GM19328 (cell line): ENCODE measurements at regions not wholly inside any gene's neighbourhood (a gene's known extent, or its start where the extent isn't known, plus 50 kb on each side); places are given as distances from the start of the nearest gene placed in this dataset.

Source experiments
- ATAC-seq: cut with Tn5 transposase; IDR thresholded peaks from one replicate; pipeline ENCODE4 v1.9.1; 2021; ENCODE audit warnings: mild to moderate bottlenecking, moderate library complexity; ENCODE audit not compliant: unreplicated experiment

DNA sequence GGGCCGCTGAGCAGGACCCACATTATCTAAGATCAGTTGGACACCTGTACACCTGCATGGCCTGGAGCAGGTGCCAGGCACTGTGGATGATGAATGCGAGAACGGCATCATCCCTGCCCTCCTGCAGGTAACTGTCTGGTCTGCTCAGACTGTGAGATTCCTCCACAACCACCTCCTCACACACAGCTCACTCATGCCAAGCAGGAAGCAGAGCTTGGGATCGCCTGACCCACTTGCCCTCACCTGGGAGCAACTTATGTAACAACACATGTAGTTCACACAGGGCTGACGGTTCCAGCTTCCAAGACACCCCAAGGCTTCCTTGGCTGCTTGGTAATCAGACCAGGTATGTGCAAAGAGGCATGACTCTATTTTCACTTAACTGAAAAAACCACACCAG is 359.2 kb downstream of the PREX1 start:
- ATAC-seq, result no peak

DNA sequence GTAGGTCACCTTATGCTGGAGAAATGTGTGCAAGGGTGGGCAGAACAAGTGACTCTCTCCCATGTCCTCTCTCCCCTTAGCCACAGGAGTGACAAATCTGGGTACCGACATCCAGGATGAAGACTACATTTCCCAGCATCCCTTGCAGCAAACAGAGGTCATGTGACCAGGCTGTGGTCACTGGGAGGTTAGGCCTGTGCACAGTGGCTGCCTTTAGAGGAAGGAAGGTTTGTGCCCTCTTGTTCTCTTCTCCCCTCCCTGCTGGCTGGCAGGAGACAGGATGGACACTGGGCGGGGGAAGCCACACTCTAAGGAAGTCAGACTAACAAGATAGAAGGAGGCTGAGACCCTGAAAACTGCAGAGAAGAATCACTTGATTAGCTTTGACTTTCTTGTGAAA is 360.2 kb downstream of the PREX1 start:
- no peak for ATAC-seq

DNA sequence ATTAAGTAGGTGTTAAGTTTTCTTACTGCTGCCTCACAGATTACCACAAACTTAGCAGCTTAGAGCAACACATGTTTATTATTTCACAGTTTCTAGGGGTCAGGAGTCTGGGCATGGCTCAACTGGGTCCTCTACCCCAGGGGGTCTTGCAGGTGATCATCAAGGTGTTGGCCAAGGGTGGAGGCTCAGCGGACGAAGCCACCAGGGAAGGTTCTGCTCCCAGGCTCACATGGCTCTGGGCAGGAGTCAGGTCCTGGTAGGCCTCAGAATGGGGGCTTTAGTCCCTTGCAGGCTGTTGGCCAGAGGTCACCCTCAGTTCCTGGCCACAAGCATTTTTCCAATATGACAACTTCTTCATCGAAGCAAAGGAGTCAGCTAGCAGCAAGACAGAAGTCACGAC is 362.5 kb downstream of the PREX1 start:
- no peak for ATAC-seq

DNA sequence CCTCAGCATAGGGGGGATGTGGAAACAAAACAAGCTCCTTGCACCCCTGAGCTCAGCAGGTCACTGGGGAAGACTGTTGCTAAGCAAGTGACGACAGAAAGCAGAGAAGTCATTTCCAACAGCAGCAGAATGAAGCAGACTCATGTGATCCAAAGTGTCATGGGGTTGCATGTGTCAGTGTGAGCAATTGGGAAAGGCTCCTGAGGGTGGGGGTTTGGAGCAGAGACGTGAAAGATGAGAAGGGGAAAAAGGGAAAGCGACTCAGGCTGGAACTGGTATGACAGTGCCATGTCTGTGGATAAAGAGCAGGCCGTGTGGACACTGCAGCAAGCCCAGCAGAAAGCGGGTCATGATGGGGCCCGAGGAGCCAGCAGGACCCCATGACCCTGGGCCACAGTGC is 363.9 kb downstream of the PREX1 start:
- no peak for ATAC-seq

DNA sequence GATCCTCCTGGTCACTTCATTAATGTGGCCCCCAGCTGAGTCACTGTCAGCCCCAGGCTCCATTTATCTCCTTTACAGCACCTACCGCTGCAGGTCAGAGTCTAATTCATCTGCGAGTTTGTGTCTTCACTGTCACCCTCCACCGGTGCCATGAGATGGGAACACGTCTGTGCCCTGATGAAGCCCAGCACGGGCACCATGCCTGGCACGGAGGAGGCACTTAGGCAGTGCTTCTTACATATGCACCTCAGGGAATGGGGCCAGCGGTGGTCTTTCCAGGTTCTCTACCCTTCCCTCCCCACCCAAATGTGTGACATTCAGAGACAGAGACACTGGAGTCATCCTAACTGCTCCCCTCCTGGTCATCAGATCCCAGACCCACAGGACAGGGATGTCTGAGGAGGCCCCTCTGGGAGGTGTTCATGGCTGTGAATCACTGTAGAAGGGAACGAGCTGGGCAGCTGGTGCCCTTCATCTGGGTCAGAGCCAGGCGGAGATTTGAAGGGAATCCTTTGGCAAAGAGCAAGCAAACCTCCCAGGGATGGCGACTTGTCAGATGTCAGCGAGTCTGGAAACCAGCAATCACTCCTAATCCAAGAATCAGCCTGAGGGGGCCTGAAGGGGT is 364.6 kb downstream of the PREX1 start:
- no peak for ATAC-seq

DNA sequence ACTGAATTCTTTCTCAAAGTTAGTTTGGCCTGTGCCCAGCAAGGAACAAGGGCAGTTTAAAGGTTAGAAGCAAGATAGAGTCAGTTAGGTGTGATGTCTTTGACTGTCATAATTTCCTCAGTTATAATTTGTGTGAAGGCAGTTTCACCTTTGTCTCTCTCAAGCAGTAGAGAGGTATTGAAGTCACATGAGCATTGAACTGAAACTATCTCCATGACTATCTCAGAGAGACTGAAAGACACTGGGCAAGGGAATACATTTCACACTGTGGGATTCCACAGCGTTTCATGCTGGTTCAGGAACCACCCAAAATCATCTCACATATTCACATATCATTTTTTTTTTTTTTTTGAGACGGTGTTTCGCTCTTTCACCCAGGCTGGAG is 366.1 kb downstream of the PREX1 start:
- no peak for ATAC-seq

DNA sequence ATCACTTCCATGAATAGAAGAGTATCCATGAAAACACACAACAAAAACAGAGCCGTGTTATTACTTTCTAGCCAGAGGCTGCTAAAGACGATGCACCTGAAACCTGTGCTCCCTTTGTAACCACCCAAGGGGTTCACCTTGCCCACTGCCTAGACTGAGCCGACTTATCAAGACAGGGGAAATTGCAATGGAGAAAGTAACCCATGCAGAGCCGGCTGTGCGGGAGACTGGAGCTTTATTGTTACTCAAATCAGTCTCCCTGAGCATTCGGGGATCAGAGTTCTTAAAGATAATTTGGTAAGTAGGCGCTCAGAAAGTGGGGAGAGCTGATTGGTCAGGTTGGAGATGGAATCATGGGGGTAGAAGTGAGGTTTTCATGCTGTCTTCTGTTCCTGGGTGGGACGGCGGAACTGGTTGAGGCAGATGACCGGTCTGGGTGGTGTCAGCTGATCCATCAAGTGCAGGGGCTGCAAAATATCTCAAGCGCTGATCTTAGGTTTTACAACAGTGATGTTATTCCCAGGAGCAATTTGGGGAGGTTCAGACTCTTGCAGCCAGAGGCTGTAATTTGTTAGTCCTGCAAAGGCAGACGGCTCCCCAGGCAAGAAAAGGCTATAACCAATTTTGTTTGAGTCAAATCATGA is 366.6 kb downstream of the PREX1 start:
- no peak for ATAC-seq

DNA sequence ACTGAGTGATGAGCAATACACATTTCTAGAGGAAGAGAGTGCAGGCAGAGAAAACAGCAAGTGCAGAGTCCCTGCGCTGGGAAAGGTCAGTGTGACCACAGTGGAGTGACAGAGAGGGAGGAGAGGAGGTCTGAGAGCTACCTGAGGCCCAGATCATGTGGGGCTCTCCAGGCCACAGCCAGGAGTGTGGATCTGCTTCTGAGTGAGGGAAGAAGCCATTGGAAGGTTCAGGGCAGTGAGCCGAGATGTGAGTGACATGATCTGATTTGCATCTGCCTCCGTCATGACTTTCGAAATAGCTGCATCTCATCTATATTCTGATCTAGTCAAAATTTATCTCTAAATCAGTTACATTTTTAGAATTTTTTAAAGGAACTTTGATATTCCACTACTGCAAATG is 367.1 kb downstream of the PREX1 start:
- no peak for ATAC-seq

DNA sequence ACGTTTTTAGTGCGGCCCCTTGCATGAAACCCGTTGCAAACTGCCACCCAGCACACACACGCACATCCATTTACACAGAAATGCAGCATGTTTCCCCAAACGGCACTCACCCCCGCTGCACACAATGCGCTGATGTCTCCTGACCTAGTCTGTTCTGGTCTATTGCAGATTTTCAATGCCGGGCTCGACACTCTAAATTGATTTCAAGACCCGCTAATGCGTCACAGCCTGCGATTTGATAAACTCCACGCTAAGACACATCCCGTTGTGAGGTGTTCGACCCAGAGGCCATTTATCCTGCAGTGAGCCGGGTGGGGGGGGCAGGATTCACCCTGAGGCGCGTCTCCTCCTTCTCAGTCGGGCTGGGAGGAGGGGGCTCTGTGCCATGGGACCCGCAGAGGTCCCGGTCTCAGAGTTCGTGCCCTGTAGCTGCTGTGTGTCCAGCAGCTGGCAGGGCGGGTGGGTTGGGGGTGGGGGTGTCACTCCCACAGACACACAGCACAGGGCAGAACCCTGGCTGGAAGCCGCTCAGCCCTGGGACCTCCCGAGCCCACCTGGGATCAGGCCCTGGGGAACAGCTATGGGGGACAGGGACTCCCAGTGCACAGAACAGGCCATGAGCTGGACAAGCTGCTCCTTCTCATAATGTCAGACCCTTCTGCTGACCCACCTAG is 367.9 kb downstream of the PREX1 start:
- ATAC-seq, result no peak

DNA sequence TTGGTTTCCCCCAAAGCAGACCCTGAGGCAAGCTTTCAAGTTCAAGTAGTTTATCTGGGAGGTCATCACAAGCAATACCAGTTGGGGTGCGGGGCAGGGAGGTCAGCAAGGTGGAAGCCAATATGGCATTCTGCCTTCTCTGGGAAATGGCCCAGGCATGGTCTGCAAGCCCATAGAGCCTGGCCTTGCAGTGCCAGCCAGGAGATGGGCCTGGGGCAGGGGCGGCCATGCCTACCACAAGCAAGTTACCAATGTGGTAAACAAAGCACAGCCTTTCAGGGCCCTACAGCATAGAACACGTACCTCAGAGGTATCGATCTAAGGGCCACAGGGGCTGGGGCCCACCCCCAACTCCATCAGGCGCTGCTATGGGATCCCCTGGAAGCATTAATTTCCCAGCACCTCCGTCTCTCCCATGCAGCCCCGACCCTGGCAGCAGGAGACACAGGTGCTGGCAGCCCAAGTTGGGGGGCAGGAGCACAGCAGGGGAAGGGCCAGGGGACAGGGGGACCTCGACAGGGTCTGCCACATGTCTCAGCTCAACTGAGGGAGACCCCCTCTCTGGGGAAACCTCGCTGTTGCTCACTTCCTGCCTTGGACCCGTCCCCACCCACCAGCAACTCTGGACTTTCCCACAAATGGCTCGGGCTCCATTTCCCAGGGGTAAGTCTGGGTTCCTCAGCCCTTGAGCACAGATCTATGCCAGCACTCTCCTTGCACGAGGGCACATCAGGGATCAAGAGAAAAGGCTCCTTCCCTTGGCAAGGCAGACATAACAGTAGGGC is 369.0 kb downstream of the PREX1 start:
- no peak for ATAC-seq

DNA sequence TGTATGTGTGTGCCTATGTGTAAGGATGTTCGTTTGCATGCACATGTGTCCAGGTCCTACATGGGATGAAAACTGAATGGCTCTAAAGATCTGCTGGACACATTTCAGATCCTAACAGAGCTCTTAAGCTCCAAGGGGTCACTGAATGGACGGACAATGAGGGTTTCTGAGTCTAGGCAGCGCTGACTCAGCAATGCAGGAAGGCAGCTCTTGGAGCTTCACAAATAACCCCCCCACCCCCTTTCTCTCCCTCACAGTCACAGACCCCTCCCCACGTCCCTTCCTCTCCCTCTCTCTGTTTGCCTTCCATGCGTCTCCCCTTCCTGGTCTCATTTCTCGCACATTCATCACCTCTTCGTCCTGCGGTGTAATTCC is 369.8 kb downstream of the PREX1 start:
- no peak for ATAC-seq

DNA sequence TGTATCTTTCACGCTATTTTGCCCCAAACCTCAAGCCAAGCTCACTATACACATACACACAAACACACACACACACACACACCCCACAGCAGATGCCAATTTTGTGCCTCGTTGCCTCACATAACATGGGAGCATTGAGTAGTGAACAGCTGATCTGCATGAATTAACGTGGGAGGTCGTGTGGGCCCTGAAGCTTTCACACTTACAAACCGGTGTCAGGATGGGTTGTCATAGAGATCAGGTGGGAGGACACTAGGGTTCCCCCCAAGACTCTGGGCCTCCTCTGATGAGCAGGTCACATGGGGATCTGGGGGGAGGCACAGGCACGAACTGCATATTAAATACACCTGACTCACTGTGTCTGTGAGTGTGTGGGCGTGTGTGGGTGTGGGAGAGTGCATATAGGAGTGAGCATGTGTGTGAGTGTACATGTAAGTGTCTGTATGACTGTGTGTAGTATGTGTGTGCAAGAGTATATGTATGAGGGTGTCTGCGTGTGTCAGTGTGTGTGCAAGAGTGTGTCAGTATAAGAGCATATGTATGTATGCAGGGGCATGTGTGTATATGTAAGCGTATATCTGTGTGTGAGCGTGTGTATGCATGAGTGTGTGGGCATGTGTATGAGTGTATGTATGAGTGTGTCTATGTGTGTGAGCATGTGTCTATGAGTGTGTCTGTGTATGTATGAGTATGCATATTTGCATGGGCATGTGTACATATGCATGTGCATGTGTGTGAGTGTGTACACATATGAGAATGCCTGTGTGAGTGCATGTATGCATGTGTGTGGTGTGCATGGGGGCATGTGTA is 370.4 kb downstream of the PREX1 start:
- no peak for ATAC-seq

DNA sequence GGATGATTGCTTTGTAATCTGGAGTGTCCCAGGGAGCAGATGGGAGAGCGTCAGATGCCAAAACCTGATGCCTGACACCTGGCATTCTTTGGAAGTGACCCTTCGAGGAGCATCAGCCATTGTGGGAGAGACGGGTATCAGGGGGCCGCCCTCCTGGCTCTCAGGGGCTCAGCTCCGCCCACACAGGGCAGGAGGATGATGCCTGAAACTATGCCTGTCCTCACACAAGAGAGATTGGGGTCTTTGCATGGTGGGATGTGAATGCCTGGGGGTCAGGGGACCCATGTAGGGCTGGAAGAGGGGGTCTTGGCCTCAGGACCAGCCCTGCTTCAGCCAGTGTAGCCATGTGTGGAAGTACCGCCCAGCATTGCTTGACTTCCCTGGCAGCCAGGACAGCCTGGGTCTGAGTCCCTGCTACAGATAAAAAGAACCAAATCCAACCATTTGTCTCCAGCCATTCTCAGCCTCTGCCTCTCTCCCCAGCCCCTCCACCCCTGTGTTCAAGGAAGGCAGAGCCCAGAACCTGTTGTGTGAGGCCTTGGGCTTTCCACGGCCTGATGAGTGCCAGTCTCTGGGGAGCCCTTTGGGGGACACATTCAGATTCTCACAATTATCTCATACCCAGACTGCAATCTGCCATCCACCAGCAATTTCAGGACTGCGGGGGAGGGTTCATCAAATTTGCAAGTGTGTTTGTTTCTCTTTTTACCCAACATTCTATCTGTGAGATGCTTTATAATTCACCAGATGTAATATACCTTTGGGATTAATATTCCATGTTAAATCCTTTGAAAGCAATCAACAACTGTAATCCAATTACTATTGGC is 371.2 kb downstream of the PREX1 start:
- ATAC-seq, result no peak

DNA sequence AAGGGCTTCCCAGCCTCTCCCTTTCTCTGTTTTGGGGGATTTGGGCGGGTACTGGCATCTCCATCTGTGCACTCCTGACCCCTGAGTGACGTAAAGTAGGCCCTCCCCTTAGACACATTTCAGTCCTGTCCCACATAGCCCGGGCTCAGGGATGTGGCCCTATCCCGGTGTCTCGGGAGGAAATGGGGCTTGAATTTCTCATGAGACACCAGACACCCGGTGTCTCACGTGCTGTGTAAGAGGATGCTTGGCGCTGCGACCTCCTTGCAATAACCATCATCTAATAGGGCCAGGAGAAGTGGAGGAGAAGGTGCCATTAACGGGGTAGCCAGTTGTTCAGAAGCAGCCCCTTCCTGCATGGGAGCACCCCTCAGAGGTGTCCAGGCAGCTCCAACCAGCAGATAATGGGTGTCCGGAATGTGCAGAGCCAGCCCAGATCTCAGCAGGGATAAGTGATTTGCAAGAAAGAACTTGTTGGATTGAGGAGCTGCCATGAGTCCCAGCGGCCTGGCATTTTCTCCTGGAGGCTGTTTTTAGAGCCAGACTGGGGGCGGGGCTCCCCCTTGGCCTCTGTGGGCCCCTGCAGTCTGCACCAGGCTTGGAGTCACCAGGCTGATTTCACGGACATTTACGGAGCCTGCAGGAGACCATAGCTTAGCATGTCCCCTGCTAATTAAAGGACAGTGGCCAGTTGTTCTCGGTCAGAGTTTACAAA is 372.0 kb downstream of the PREX1 start:
- ATAC-seq, result no peak

DNA sequence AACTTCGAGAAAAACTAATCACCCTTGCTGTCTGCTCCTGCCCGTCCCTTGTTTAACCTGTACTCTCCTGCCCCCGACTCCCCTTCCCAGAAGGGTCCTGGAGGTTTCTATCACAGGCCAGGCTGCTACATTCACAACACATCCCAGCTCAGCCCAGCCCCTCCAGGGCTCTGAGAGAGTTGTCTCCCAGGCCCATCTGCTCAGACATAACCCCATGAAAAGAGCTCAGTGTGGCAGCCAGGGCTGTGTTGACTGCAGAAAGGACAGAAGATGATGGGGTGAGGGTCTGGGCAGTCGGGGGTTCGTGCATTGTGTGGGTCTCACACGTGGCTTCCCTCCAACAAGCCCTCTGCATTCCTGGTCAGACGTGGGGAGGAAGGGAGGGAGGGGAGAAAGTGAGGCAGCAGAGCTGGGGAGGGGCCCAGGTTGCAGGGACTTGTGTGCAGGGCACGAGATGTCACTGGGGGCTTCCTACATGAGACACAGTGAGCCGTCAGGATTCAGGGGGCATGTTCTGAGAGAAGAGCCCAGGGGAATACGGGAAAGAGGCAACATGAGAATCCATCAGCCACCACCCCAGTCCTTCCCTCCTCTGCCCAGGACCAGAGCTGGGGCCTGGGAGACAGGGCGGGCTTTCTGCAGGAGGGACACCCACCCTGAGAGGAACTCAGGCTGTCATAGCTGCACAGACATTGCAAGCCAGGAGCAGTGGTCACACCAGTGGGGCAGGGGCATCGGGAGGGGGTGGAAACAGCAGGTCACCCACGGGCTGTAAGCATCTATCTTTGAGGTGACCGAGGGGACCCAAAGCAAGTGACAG is 372.9 kb downstream of the PREX1 start:
- ATAC-seq, result no peak

DNA sequence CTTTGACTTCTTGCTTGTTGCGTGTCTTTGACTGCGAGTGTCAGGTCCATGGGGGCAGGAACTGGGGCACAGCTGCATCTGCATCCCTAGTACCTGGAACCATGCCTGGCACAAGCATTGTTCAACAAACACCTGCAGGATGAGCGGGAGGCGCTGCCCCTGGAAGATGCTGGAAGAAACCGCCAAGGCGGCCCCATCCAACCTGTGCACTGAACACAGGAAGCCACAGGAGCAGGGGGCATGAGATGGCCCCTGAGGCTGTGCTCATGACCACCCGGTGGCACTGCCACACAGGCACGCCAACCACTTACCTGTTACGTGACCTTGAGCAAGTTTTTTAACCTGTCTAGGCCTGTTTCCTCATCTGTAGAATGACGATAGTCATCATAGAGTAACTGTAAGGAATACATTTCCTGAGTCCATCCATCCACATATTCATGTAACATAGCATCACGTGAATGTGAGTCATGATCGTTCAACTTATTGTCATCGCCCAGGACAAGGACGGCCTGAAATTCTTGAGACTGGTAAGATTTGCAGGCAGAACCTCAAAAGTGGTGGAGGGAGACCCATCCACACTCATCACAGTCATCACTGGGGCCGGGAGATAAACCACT is 374.2 kb downstream of the PREX1 start:
- no peak for ATAC-seq

DNA sequence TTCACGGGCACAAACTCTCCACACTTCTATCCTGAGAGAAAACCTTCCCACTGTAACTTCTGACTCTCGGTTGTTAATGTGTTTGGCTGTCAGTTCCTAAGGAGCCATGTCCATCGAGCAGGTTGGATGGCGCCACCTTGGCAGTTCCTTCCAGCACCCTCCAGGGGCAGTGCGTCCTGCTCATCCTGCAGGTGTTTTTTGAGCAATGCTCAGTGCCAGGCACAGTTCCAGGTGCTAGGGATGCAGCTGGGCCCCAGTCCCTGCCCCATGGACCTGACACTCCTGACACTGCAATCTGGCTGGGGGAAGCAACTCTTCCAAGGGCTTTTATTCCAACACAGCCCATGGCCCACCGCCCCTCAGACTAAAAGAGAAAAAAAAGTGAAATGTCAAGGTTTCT is 376.4 kb downstream of the PREX1 start:
- ATAC-seq, result no peak
